ENCODE measurements at regions not wholly inside any gene's neighbourhood (a gene's known extent, or its start where the extent isn't known, plus 50 kb on each side); places are given as distances from the start of the nearest gene placed in this dataset.

DNA sequence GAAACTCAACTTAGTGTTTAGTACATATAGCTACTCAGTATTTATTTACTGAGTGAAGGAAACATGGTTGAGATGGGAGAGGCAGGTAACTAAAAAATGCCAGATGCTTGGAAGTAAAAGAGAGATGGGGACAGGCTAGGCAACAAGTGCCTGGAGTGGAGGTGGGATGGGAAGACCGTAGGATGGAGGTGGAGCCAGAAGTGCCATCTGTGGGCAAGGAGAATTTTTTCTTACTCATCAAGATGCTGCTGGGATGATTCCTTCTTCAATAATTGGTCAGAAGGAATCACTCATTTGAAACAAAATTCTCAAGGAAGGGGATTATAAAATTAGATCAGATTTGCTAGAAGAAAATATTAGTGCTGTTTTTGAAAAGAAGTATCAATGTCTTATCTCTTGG is 72.9 kb downstream of the IFI44 start:
- DNase-seq, result no peak
- Histone ChIP-seq H3K9me3 (no peaks in the 10 kb centered on the region), H3K4me3 (no peak overlapping the region), H3K36me3 (no peaks in the 10 kb centered on the region), H3K4me1 (no peaks in the 10 kb centered on the region), H3K27ac (no peak overlapping the region), H3K27me3 (no peaks in the 10 kb centered on the region)
- TF ChIP-seq, protein P1, sequence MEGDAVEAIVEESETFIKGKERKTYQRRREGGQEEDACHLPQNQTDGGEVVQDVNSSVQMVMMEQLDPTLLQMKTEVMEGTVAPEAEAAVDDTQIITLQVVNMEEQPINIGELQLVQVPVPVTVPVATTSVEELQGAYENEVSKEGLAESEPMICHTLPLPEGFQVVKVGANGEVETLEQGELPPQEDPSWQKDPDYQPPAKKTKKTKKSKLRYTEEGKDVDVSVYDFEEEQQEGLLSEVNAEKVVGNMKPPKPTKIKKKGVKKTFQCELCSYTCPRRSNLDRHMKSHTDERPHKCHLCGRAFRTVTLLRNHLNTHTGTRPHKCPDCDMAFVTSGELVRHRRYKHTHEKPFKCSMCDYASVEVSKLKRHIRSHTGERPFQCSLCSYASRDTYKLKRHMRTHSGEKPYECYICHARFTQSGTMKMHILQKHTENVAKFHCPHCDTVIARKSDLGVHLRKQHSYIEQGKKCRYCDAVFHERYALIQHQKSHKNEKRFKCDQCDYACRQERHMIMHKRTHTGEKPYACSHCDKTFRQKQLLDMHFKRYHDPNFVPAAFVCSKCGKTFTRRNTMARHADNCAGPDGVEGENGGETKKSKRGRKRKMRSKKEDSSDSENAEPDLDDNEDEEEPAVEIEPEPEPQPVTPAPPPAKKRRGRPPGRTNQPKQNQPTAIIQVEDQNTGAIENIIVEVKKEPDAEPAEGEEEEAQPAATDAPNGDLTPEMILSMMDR (IDR thresholded peaks at IDR 0.05), result no peak
- TF ChIP-seq POLR2A (IDR thresholded peaks at IDR 0.05), result no peak
- intact Hi-C loops (cut with DNase I; ENCODE audit: low total_unique reads), result no loop called here

DNA sequence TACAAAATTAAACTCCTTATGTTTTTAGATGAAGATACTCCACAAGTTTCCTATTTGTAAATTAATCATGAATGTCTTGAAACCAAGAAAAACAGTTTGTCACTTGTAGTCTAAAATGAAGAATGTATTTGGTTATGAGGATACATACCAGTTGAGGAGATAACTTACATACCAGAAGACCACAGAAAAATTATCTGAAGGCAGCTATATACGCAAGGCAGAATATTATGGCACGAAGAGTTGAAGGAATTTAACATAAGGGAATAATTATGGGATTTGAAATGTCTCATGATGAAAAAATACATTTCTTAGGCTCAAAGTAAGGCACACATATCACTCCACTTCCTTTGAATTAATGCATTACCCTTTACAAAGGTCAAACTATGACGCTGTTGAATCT is 73.3 kb downstream of the IFI44 start:
- no peaks in the 10 kb centered on the region for H3K4me1 ChIP-seq
- H3K27ac ChIP-seq, result no peak overlapping the region
- H3K36me3 ChIP-seq, result no peaks in the 10 kb centered on the region
- DNase-seq, result no peak
- no peaks in the 10 kb centered on the region for H3K27me3 ChIP-seq
- TF ChIP-seq, protein P1 (IDR thresholded peaks at IDR 0.05), result no peak
- TF ChIP-seq POLR2A (IDR thresholded peaks at IDR 0.05), result no peak
- no peak overlapping the region for H3K4me3 ChIP-seq
- intact Hi-C loops (cut with DNase I; ENCODE audit: low total_unique reads), result no loop called here
- H3K9me3 ChIP-seq, result no peaks in the 10 kb centered on the region

DNA sequence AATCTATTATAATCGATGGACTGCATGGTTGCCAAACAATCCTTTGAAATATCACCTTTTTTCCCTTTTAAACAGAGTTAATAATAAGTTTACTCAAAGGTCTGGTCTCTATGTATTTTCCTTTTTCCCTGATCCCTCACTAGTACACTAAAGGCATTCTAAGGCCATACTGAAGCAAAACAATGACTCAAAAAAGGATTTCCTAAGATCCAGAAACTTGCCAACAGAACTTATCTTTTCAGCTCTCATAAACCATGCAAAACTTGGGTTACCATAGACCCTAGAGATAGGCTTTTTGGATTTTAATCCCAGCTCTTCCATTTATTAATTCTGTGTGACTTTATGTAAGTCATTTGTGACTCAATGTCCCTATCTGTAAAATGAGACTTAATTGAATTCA is 77.1 kb downstream of the IFI44 start:
- no peak for TF ChIP-seq POLR2A (IDR thresholded peaks at IDR 0.05)
- TF ChIP-seq, protein P1 (IDR thresholded peaks at IDR 0.05), result no peak

DNA sequence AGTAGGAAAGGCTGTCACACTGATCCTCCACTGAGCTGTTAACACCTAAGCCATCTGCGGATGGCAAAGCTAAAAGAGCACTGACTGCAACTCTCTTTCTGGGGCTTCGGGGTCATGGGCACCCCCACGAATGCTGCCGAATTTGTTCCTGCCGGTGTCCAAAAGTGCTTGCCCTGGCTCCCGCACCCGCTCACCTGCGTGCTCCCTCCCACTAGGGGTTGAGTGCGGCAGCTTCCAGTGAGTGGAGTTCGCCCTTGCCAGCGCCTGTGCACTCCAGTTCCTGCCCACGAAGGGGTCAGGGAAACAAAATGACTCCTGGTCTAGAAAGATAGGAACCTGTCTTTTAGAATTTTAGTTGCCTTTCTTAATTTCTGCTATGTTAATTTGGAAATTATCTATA is 78.7 kb downstream of the IFI44 start:
- no peaks in the 10 kb centered on the region for H3K36me3 ChIP-seq
- no peaks in the 10 kb centered on the region for H3K9me3 ChIP-seq
- no peaks in the 10 kb centered on the region for H3K27me3 ChIP-seq
- no peaks in the 10 kb centered on the region for H3K4me1 ChIP-seq
- H3K27ac ChIP-seq, result no peak overlapping the region
- TF ChIP-seq, protein P1 (IDR thresholded peaks at IDR 0.05), result no peak
- no peak for TF ChIP-seq POLR2A (IDR thresholded peaks at IDR 0.05)
- no peak for DNase-seq
- intact Hi-C loops (cut with DNase I; ENCODE audit: low total_unique reads), result no loop called here
- no peak overlapping the region for H3K4me3 ChIP-seq

More for the DNA sequence above, 77.1 kb downstream of the IFI44 start:
- intact Hi-C loops (cut with DNase I; ENCODE audit: low total_unique reads), result no loop called here
- Histone ChIP-seq H3K9me3 (no peaks in the 10 kb centered on the region), H3K27ac (no peak overlapping the region), H3K27me3 (no peaks in the 10 kb centered on the region), H3K4me1 (no peaks in the 10 kb centered on the region), H3K36me3 (no peaks in the 10 kb centered on the region), H3K4me3 (no peak overlapping the region)
- no peak for DNase-seq

DNA sequence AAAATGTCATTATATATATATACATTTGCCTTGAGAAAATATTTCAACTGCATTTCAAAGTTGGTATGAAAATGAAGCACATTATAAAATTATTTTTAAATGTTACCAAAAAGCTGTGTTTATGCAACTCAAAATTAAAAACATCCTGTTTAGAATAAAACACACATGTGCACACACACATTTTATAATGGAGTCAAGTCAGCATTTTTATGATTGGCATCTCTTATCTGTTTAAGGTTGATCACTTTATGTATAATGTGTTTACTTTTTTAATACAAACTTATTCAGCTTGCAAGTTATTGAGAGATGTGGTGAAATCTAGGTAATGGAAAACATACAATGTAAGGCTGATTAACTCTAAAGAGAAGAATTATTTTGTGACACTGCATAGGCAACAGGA is 80.4 kb downstream of the IFI44 start:
- Histone ChIP-seq H3K4me1 (no peaks in the 10 kb centered on the region), H3K9me3 (no peaks in the 10 kb centered on the region), H3K36me3 (no peaks in the 10 kb centered on the region), H3K27ac (no peak overlapping the region), H3K27me3 (no peaks in the 10 kb centered on the region), H3K4me3 (no peak overlapping the region)
- intact Hi-C loops (cut with DNase I; ENCODE audit: low total_unique reads), result no loop called here
- TF ChIP-seq, protein P1 (IDR thresholded peaks at IDR 0.05), result no peak
- TF ChIP-seq POLR2A (IDR thresholded peaks at IDR 0.05), result no peak
- no peak for DNase-seq

Measured in uterus (tissue), 3 donors.